ENCODE measurements at regions not wholly inside any gene's neighbourhood (a gene's known extent, or its start where the extent isn't known, plus 50 kb on each side); places are given as distances from the start of the nearest gene placed in this dataset.

DNA sequence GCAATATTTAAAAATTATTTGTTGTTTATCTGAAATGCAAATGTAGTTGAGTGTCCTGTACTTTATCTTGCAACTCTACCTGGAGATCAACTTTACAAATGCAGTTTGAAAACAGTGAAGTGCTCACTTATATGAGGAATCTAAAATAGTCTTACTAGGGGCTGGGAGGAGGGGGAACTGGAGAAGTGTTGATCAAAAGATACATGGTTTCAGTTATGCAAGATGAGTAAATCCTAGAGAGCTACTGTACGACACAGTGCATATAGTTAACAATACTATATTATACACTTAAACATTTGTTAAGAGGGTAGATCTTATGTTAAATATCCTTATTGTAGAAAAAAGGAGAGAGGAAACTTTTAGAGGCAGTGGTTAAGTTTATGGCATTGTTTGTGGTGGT lies 241.9 kb downstream of the BCL11A start:
- no peak overlapping the region for H3K4me2 ChIP-seq (ENCODE audit: insufficient read depth, low read length)
- no peak overlapping the region for H2AFZ ChIP-seq (ENCODE audit: low read depth, low read length)
- no peak overlapping the region for H3K9ac ChIP-seq (ENCODE audit: low read depth, low read length)
- H4K20me1 ChIP-seq (ENCODE audit: insufficient read depth, low read length): no peaks in the 10 kb centered on the region
- H3K27me3 ChIP-seq (ENCODE audit: insufficient read depth, low read length, poor library complexity): no peaks in the 10 kb centered on the region
- TF ChIP-seq EZH2 (IDR thresholded peaks at IDR 0.05; ENCODE audit: borderline replicate concordance, low read depth, low read length, severe bottlenecking): no peak
- TF ChIP-seq, protein P1, sequence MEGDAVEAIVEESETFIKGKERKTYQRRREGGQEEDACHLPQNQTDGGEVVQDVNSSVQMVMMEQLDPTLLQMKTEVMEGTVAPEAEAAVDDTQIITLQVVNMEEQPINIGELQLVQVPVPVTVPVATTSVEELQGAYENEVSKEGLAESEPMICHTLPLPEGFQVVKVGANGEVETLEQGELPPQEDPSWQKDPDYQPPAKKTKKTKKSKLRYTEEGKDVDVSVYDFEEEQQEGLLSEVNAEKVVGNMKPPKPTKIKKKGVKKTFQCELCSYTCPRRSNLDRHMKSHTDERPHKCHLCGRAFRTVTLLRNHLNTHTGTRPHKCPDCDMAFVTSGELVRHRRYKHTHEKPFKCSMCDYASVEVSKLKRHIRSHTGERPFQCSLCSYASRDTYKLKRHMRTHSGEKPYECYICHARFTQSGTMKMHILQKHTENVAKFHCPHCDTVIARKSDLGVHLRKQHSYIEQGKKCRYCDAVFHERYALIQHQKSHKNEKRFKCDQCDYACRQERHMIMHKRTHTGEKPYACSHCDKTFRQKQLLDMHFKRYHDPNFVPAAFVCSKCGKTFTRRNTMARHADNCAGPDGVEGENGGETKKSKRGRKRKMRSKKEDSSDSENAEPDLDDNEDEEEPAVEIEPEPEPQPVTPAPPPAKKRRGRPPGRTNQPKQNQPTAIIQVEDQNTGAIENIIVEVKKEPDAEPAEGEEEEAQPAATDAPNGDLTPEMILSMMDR (IDR thresholded peaks at IDR 0.05; ENCODE audit: borderline replicate concordance, extremely low read depth, low read length, poor library complexity, severe bottlenecking): no peak
- H3K4me1 ChIP-seq (ENCODE audit: insufficient read depth, low read length): peaks cover 20% of the 10 kb centered on the region
- no peak overlapping the region for H3K4me3 ChIP-seq (ENCODE audit: low read depth in 1 of 2, low read length in 2 of 2)
- no peaks in the 10 kb centered on the region for H3K9me3 ChIP-seq (ENCODE audit: insufficient read depth, low read length, severe bottlenecking)
- peak; percentile 70 for ATAC-seq (ENCODE audit: insufficient read depth, low read depth)
- no peak for DNase-seq
- H3K36me3 ChIP-seq (ENCODE audit: insufficient read depth, low read length): no peaks in the 10 kb centered on the region
- H3K79me2 ChIP-seq (ENCODE audit: insufficient read depth, low read length): no peaks in the 10 kb centered on the region
- H3K27ac ChIP-seq (ENCODE audit: low read length): no peak overlapping the region

- H3K9ac ChIP-seq (ENCODE audit: low read depth, low read length): no peak overlapping the region
- ATAC-seq (ENCODE audit: insufficient read depth, low read depth): no peak
- H3K27ac ChIP-seq (ENCODE audit: low read length): no peak overlapping the region
- H3K27me3 ChIP-seq (ENCODE audit: insufficient read depth, low read length, poor library complexity): no peaks in the 10 kb centered on the region
- H3K79me2 ChIP-seq (ENCODE audit: insufficient read depth, low read length): no peaks in the 10 kb centered on the region
- H4K20me1 ChIP-seq (ENCODE audit: insufficient read depth, low read length): no peaks in the 10 kb centered on the region
- no peak overlapping the region for H3K4me2 ChIP-seq (ENCODE audit: insufficient read depth, low read length)
- TF ChIP-seq, protein P1 (IDR thresholded peaks at IDR 0.05; ENCODE audit: borderline replicate concordance, extremely low read depth, low read length, poor library complexity, severe bottlenecking): no peak
- no peak for TF ChIP-seq EZH2 (IDR thresholded peaks at IDR 0.05; ENCODE audit: borderline replicate concordance, low read depth, low read length, severe bottlenecking)
- no peak overlapping the region for H3K4me3 ChIP-seq (ENCODE audit: low read depth in 1 of 2, low read length in 2 of 2)
- H2AFZ ChIP-seq (ENCODE audit: low read depth, low read length): no peak overlapping the region
- no peaks in the 10 kb centered on the region for H3K36me3 ChIP-seq (ENCODE audit: insufficient read depth, low read length)
- no peaks in the 10 kb centered on the region for H3K9me3 ChIP-seq (ENCODE audit: insufficient read depth, low read length, severe bottlenecking)
- no peak for DNase-seq
- H3K4me1 ChIP-seq (ENCODE audit: insufficient read depth, low read length): peaks cover 20% of the 10 kb centered on the region
Measured at GRCh38 chr2:60309941-60310660, 243.4 kb downstream of the BCL11A start.

DNA sequence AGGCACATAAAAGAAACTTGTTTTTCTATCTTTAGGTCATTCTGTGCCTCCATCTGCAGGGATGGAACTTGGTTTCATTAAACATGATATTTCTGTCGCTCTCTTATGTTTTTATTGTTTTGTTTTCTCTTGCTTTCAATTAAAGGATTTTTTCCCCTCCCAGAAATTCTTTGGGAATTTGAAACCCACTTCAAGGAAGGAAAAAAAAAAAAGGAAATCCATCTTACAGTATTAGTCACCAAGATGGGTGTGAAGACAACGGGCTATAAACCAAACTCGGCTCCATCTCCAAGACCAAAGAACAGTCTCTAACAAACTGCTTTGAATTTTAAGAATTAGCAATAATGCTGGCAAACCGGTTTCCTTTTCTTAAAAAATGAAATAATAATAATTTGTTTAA lies 244.1 kb downstream of the BCL11A start:
- peaks cover 20% of the 10 kb centered on the region for H3K4me1 ChIP-seq (ENCODE audit: insufficient read depth, low read length)
- H3K4me3 ChIP-seq (ENCODE audit: low read depth in 1 of 2, low read length in 2 of 2): no peak overlapping the region
- no peaks in the 10 kb centered on the region for H3K9me3 ChIP-seq (ENCODE audit: insufficient read depth, low read length, severe bottlenecking)
- H3K36me3 ChIP-seq (ENCODE audit: insufficient read depth, low read length): no peaks in the 10 kb centered on the region
- H3K4me2 ChIP-seq (ENCODE audit: insufficient read depth, low read length): no peak overlapping the region
- H3K79me2 ChIP-seq (ENCODE audit: insufficient read depth, low read length): no peaks in the 10 kb centered on the region
- no peaks in the 10 kb centered on the region for H4K20me1 ChIP-seq (ENCODE audit: insufficient read depth, low read length)
- TF ChIP-seq, protein P1 (IDR thresholded peaks at IDR 0.05; ENCODE audit: borderline replicate concordance, extremely low read depth, low read length, poor library complexity, severe bottlenecking): no peak
- no peak for TF ChIP-seq EZH2 (IDR thresholded peaks at IDR 0.05; ENCODE audit: borderline replicate concordance, low read depth, low read length, severe bottlenecking)
- H2AFZ ChIP-seq (ENCODE audit: low read depth, low read length): no peak overlapping the region
- ATAC-seq (ENCODE audit: insufficient read depth, low read depth) (no peak), DNase-seq (no peak)
- H3K27me3 ChIP-seq (ENCODE audit: insufficient read depth, low read length, poor library complexity): no peaks in the 10 kb centered on the region
- H3K9ac ChIP-seq (ENCODE audit: low read depth, low read length): no peak overlapping the region
- H3K27ac ChIP-seq (ENCODE audit: low read length): no peak overlapping the region
